OCI-LY1 (cell line): ENCODE measurements at regions not wholly inside any gene's neighbourhood (a gene's known extent, or its start where the extent isn't known, plus 50 kb on each side); places are given as distances from the start of the nearest gene placed in this dataset.

Experiments used
- H2AFZ ChIP-seq: fragments of 200-600 bp; sonication (generic), shearing (Covaris generic); 2 replicates; pipeline ENCODE4 v1.6.0; 2014; ENCODE audit warnings: antibody characterized with exemption, mild to moderate bottlenecking, low read length
- H3F3A ChIP-seq: fragments of 200-600 bp; sonication (generic), shearing (Covaris generic); 2 replicates; pipeline ENCODE4 v1.6.0; 2014; ENCODE audit warnings: mild to moderate bottlenecking, antibody characterized with exemption, low read length, moderate library complexity; ENCODE audit not compliant: insufficient read depth
- H3K27ac ChIP-seq: fragments of 200-600 bp; sonication (generic); 2 replicates; pipeline ENCODE4 v1.5.1; 2014; ENCODE audit warnings: low read length, mixed run types, mild to moderate bottlenecking, low read depth; ENCODE audit not compliant: poor library complexity, severe bottlenecking
- H3K27me3 ChIP-seq: fragments of 200-600 bp; sonication (generic); 2 replicates; pipeline ENCODE4 v1.6.0; 2014; ENCODE audit warnings: antibody characterized with exemption, mild to moderate bottlenecking, low read length, moderate library complexity; ENCODE audit not compliant: insufficient read depth
- H3K36me3 ChIP-seq: fragments of 200-600 bp; sonication (generic); 2 replicates; pipeline ENCODE4 v1.6.1; 2014; ENCODE audit warnings: mild to moderate bottlenecking, antibody characterized with exemption, low read length, moderate library complexity, mixed read lengths; ENCODE audit not compliant: insufficient read depth
- H3K4me1 ChIP-seq: fragments of 200-600 bp; sonication (generic); 2 replicates; pipeline ENCODE4 v1.5.1; 2014; ENCODE audit warnings: mild to moderate bottlenecking, low read length, moderate library complexity; ENCODE audit not compliant: insufficient read depth, severe bottlenecking
- H3K4me2 ChIP-seq: fragments of 200-600 bp; sonication (generic), shearing (Covaris generic); 2 replicates; pipeline ENCODE4 v1.6.1; 2014; ENCODE audit warnings: low read length
- H3K4me3 ChIP-seq: fragments of 200-600 bp; sonication (generic); 2 replicates; pipeline ENCODE4 v1.5.1; 2014; ENCODE audit warnings: low read length, low read depth, mild to moderate bottlenecking, mixed read lengths; ENCODE audit not compliant: poor library complexity, severe bottlenecking
- H3K79me2 ChIP-seq: fragments of 200-600 bp; shearing (Covaris generic); 2 replicates; pipeline ENCODE4 v1.6.1; 2016; ENCODE audit warnings: mixed run types, low read length, mixed read lengths; ENCODE audit not compliant: insufficient read depth
- H3K9ac ChIP-seq: fragments of 200-600 bp; sonication (generic), shearing (Covaris generic); 2 replicates; pipeline ENCODE4 v1.6.1; 2014; ENCODE audit warnings: mild to moderate bottlenecking, low read length, mixed read lengths
- H3K9me2 ChIP-seq: fragments of 200-600 bp; sonication (generic), shearing (Covaris generic); 2 replicates; pipeline ENCODE4 v1.6.1; 2014; ENCODE audit warnings: low read depth, mild to moderate bottlenecking, low read length, mixed read lengths
- H3K9me3 ChIP-seq: fragments of 200-600 bp; shearing (Covaris generic); 2 replicates; pipeline ENCODE4 v1.6.1; 2014; ENCODE audit warnings: low read length, mixed read lengths
- H4K20me1 ChIP-seq: fragments of 200-600 bp; sonication (generic), shearing (Covaris generic); 2 replicates; pipeline ENCODE4 v1.6.0; 2016; ENCODE audit warnings: mild to moderate bottlenecking, low read length; ENCODE audit not compliant: insufficient read depth
- CTCF ChIP-seq: fragments of 200-600 bp; sonication (generic), shearing (Covaris generic); IDR thresholded peaks from 2 replicates; pipeline ENCODE4 v1.5.1; 2017; ENCODE audit warnings: mild to moderate bottlenecking, antibody characterized with exemption, low read length, moderate library complexity, mixed read lengths
- EZH2 ChIP-seq: fragments of 200-600 bp; sonication (generic), shearing (Covaris generic); IDR thresholded peaks from 2 replicates; pipeline ENCODE4 v1.8.0; 2017; ENCODE audit warnings: borderline replicate concordance, mixed run types, mild to moderate bottlenecking, antibody characterized with exemption, low read length, moderate library complexity, mixed read lengths

DNA sequence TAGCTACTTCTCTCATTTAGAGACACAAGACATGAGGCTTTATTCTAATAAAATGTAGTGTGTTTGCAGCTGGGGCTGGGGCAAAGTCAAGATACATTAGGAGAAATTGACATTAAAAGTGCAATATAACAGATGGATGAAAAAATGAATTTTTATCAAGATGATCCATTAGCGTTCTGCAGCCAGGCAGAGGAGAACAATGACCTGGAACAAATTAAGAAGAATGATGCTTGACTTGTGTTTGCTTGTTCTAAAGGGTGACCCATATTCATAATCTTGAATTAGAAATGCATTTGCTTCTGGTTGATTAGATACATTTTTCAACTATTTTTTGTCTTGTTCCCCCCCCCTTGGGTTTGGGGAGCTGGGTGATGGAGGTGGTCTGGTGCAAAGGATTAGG is 439.5 kb upstream of the BOD1L1 start:
- Histone ChIP-seq H3K27me3 (no peaks in the 10 kb centered on the region), H3K9me3 (no peaks in the 10 kb centered on the region), H3K9me2 (no peaks in the 10 kb centered on the region), H3K36me3 (no peaks in the 10 kb centered on the region), H2AFZ (no peak overlapping the region), H3K4me3 (no peak overlapping the region), H3F3A (no peaks in the 10 kb centered on the region), H3K9ac (no peak overlapping the region), H3K4me2 (no peak overlapping the region), H3K4me1 (no peaks in the 10 kb centered on the region), H4K20me1 (no peaks in the 10 kb centered on the region), H3K79me2 (no peaks in the 10 kb centered on the region), H3K27ac (no peak overlapping the region)
- TF ChIP-seq EZH2 (no peak), CTCF (no peak)

DNA sequence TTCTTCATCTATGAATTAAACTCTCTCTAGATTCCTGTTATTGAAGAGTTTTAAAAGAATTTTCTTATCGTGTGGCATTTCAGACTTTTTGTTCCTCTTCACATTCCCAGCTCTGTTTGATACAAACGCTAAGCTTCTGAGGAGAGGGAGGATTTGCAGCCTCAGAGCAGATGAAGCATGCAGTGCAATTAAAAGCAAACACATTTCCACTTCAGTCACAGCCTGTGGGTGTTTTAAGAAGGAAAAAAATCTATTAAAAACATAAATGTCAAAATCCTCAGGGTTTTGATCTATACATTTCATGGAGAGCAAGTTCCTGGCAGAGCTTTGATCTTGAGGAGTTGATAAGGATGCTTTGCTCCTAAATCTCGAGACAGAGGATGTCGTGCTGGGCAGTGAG is 442.4 kb upstream of the BOD1L1 start:
- Histone ChIP-seq H2AFZ (no peak overlapping the region), H3F3A (no peaks in the 10 kb centered on the region), H3K4me3 (no peak overlapping the region), H3K9me2 (no peaks in the 10 kb centered on the region), H4K20me1 (no peaks in the 10 kb centered on the region), H3K4me2 (no peak overlapping the region), H3K27ac (no peak overlapping the region), H3K4me1 (no peaks in the 10 kb centered on the region), H3K36me3 (no peaks in the 10 kb centered on the region), H3K79me2 (no peaks in the 10 kb centered on the region), H3K27me3 (no peaks in the 10 kb centered on the region), H3K9me3 (no peaks in the 10 kb centered on the region), H3K9ac (no peak overlapping the region)
- TF ChIP-seq CTCF (no peak), EZH2 (no peak)

- H3K9ac ChIP-seq, result no peak overlapping the region
- no peak overlapping the region for H3K27ac ChIP-seq
- no peaks in the 10 kb centered on the region for H3K4me1 ChIP-seq
- H3K36me3 ChIP-seq, result no peaks in the 10 kb centered on the region
- no peaks in the 10 kb centered on the region for H4K20me1 ChIP-seq
- TF ChIP-seq CTCF (no peak), EZH2 (no peak)
- H3K4me3 ChIP-seq, result no peak overlapping the region
- no peaks in the 10 kb centered on the region for H3F3A ChIP-seq
- H3K79me2 ChIP-seq, result no peaks in the 10 kb centered on the region
- H2AFZ ChIP-seq, result no peak overlapping the region
- H3K27me3 ChIP-seq, result no peaks in the 10 kb centered on the region
- H3K9me2 ChIP-seq, result no peaks in the 10 kb centered on the region
- no peaks in the 10 kb centered on the region for H3K9me3 ChIP-seq
- no peak overlapping the region for H3K4me2 ChIP-seq
Measured at GRCh38 chr4:14070289-14070880, 442.9 kb upstream of the BOD1L1 start.
